ENCODE measurements at regions not wholly inside any gene's neighbourhood (a gene's known extent, or its start where the extent isn't known, plus 50 kb on each side); places are given as distances from the start of the nearest gene placed in this dataset.

GRCh38 chr18:55998801-55999385, 410.9 kb upstream of the TCF4 start:
- TF ChIP-seq POLR2AphosphoS5 (IDR thresholded peaks at IDR 0.05; ENCODE audit: low read depth, low read length) (no peak), POLR2A (IDR thresholded peaks at IDR 0.05; ENCODE audit: low read depth, low read length) (no peak), TAF1 (IDR thresholded peaks at IDR 0.05; ENCODE audit: low read depth, low read length) (no peak), SPI1 (IDR thresholded peaks at IDR 0.05; ENCODE audit: low read depth, low read length) (no peak), PAX5 (IDR thresholded peaks at IDR 0.05; ENCODE audit: insufficient read depth, low read length, severe bottlenecking) (no peak), POU2F2 (IDR thresholded peaks at IDR 0.05; ENCODE audit: low read depth, low read length) (no peak)

All from GM12891 (cell line).